ENCODE measurements at regions not wholly inside any gene's neighbourhood (a gene's known extent, or its start where the extent isn't known, plus 50 kb on each side); places are given as distances from the start of the nearest gene placed in this dataset.
"Not testable (repeated sequence)": the region's sequence is repeated elsewhere in the genome, so short reads cannot be mapped to it uniquely, and the experiment has no call there.

DNA sequence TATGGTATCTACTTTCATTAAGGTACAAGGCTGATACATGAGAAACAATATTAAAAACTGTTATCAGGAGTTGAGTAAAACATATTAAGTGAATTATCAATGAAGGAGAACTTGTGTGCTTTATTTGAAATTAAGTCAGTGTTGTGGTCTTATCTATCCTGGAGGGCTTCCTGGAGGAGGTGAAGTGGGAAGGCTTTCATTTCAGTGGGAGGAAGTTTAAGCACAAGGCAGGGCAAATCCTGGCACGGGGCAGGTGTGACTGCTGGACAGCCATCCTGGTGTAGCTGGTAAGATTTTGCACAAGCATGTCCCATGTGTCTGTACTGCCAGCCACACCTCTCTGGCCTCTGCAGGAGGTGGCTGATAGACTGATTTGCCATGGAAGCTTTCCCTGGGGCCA lies 159.7 kb upstream of the SKOR2 start:
- DNase-seq (ENCODE audit: low read depth), result no peak

DNA sequence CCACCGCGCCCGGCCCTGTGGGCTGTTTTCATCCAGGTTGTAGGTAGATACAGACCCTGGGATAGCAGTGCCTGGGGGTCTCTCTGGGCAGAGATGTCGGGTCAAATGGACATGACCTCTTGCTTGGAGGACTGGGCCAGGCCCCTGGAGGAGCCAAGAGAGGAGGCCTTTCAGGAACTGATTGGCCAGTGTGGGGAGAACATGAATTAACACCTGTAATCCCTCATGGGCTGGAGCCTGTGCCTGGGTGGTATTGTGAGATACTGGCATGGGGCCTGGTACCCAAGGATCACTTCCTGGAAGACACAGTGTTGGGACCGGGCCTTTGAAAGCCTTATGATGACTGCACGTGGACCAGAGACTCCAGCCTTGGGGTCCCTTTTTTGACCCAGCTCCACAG lies 158.7 kb upstream of the SKOR2 start:
- no peak for DNase-seq (ENCODE audit: low read depth)

DNA sequence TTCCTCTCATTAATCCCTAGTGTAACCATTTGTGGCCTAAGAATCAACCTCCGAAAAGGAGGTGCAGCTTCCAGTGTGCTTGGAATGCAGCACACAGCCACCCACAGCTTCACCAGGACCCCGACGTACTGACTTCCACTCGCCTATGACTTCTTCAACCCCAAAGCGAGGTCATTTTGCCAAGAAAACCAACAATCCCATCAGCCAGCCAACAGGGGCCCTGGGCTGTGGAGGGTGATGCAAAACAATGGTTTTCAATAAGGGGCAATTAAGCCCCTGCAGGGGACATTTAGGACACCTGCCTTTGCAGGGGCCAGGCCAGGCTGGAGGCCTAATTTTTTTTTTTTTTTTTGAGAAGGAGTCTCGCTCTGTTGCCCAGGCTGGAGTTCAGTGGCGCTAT lies 158.1 kb upstream of the SKOR2 start:
- DNase-seq (ENCODE audit: low read depth), result no peak

DNA sequence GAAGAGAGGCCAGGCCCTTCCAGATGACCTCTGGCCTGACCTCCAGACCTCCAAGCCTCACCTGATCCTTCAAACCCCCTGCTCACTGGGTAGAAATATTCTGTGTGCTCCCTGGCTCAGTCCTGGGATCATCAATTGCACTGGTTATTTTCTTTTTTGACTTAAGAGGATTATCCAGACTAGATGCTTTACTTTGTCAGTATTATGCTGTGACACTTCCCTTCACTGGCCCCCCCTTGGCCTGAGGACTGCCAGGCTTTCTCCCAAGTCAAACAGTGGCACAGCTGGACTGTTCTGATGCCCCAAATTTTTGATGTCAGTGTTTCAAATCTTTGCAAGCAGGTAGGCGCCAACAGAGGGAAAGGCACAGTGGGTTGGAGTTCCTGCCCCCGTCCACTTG lies 156.3 kb upstream of the SKOR2 start:
- DNase-seq (ENCODE audit: low read depth), result no peak

DNA sequence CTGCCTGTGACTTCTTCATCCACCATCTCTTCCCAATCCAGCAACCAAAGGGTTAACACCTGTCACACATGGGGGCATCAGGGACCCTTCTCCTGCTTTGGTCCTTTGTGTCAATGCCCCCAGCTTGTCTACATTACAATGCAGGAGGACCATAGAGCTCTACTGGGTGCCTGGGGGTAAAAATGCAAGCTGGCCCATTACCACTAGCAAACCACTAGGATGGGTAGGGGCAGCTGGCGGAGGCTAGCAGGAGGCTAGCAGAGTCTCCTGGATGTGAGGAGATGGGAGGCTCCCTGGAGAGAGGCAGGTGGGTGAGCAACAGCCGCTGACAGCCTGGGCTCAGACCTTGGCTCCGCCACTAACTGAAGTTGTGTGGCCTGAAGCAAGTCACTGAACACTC lies 153.4 kb upstream of the SKOR2 start:
- no peak for DNase-seq (ENCODE audit: low read depth)

DNA sequence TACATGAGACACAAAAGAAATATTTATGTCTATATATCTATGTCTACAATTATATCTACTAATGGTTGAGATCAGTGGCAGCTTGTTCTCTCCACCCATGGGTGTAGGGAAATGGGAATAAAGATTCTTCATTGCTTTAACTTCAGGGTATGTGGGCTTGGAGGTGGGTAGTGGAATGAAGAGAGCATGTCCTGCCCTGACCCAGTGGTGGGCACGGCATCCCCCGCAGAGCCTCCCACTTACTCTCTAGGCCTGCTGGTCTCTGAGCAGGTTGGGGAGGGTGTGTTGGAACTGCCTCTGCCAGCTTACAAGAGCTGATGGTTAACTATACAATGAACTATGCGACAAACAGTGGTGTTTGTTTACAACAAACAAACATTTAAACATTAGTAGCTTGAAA lies 152.5 kb upstream of the SKOR2 start:
- DNase-seq (ENCODE audit: low read depth), result no peak

DNA sequence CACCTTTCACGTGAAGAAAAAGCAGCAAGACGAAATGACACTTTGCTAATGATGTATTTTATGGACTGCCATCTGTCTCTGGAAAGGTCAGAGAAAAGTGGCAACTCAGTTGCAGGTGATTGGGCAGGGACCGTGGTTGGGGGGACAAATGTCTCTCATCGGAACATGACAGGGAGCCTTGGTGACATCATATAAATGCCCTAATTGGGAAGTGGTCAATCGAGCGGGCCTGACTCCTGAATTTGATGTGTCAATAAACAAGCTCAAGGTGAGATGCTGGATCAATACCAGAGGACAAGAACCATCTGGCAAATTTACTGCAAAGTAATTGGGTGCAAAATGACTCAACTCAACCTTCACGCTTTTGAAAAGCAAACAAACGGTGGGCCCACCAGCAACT lies 151.9 kb upstream of the SKOR2 start:
- no peak for DNase-seq (ENCODE audit: low read depth)

DNA sequence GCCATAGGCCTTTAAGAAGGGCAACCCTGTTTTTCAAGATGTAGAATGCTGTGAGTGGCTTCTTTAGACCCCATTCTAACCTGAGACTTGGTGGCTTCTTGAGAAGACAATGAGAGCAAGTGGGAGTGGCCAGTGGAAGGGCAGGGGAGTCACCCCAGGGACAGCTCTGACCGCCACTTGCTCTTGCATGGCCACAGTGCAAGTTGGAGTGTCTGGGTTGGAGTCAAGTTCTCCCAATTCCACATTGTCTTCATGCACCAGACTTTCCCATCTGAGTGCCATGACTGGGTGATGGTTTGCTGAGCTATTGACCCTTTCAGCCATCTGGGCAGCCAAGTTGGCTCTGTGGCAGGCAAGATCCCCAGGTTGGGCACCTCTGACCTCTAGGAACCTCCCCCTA lies 148.0 kb upstream of the SKOR2 start:
- DNase-seq (ENCODE audit: low read depth), result no peak

DNA sequence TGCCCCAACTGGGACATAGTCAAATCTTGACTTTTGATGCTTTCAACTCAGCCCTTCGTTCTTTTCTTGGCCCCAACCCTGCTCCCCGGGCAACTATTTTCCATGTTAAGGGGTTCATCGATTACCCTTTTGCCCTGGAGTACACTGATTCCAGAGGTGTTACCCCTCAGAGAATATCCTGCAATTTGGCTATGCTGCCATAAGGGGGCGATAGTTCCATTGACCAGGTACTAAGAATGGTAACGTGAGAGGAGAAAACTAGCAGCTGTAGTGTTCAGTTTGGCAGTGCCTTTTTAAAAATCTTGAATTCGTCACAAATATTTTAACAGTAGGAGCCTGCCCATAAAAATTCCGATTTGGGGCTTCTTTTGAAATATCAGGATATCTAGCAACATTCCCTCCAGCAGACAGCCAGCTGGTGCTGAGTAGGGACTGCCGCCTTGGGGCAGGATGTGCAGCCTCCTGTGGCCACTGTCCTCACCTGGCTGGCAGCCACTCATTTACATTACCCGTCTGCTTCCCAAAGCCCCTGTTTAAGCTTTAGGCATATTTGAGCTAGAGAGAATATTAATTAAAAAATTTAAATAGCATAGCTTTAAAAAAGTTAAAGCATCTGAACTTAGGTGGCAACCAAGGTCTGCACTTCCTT lies 146.3 kb upstream of the SKOR2 start:
- DNase-seq (ENCODE audit: low read depth), result no peak

DNA sequence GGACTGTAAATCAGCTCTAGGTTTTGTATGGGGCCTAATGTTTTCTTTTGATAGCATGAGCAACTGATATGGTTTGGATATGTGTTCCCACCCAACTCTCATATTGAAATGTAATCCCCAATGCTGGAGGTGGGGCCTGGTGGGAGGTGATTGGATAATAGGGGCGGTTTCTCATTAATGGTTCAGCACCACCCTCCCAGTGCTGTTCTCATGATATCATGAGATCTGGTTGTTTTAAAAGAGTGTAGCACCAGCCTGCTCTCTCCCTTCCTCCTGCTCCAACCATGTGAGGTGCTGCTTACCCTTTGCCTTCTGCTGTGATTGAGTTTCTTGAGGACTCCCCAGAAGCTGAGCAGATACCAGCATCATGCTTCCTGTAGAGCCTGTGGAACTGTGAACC lies 140.2 kb upstream of the SKOR2 start:
- no peak for DNase-seq (ENCODE audit: low read depth)

DNA sequence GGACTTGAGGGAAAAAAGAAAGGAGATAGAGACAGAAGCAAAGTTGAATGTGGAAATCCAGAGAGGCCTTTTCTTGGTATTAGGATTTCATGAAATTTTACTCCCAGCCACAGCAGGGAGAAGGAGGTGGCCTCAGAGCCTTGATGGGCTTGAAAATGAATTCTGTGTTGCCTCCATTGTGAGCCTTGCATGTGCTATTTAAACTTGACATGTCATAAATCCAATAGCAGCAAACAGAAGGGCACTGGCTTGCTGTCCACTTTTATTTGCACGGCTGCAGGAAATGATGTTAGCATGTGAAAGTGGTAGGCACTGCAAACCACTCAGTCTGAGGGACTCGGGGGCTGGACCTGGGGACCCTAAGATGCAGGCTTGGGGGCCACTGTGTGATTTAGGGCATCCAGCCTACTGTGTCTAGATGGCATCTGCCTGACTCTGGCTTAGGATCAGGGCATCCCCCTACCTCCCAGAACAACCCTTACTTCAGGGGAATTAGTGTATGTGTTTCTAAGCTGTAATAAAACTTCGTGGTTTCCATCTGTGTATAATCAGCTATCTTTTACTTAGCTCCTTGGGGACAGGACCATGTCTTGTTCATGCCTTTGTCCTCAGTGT lies 139.1 kb upstream of the SKOR2 start:
- no peak for DNase-seq (ENCODE audit: low read depth)

DNA sequence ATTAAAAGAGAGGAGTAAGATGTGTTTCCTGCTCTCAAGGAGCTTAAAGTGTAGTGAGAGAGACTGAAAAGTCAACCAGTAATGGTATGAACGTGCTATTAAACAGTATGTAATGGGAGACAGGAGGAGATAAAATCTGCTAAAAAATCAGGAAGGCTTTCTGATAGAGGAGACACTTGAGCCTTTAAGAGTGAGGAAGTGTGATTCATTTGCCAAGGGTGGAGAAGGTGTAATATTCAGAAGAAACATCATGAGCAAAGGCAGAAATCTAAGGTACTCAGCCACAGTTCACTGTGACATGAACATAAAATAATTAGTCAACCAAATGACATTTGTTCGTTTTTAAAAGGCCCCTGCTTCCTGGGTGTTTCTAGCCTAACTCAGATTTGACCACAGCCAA lies 137.8 kb upstream of the SKOR2 start:
- DNase-seq (ENCODE audit: low read depth), result no peak

DNA sequence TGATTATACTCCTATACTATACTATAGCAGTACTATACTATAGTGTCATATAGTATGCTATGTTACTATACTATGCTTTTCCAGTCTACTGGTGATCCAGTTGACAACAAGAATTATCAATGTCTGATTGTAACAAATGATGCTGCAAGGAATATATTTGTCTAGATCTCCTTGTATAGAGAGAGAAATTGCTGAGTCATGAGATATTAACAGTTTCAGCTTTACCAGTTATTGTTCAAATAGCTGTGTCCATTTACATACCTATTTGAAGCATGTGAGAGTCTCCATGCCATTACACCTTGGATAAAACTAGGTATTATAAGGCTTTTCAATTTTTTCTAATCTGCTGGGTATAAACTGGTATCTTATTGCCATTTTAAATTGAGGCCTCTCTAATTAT lies 136.4 kb upstream of the SKOR2 start:
- DNase-seq (ENCODE audit: low read depth), result no peak

DNA sequence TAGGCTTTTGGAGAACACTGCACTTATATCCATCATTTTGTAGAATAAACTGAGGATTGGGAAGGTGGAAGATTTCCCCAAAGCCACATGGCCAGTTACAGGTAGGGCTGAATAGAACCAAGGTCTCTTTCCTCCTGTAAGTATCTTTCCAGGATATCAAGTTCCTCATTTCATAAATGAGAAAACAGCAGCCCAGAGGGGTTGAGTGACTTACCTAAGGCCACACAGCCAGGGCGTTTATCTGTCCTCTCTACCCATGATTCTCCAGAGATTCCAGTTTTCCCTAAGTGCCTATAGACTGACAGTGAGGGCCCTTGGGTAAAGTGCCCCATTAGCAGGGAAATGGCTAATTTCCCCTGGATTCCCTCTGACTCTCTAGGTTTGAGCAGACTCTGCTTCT lies 132.3 kb upstream of the SKOR2 start:
- DNase-seq (ENCODE audit: low read depth), result no peak

DNA sequence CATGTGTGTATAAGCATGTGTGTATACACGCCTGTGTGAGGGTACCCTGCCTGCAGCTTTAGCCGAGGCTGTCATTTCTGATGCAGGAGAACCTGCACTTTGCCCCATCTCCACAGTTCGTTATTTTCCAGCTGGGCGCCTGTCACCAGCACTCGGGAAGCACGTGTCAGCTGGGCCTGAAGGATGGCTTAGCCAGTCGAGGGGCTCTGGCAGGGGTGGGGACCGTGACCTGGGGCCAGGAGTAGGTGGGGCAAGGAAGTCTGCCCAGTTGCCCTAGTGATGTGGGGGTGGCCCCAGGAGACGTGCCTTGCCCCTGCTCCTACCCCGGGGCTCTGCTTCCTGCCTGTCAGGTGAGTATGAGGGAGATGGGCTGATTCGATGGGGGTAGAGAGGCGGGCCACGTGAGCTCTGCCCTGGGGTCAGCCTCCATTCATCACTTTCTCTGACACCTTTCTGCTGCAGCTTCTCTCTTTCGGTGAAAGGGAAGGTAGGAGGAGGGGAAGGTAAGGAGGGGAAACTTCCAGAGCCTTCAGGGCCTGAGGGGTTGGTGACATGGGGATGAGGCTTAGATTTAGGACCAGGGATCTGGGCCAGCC lies 130.6 kb upstream of the SKOR2 start:
- no peak for DNase-seq (ENCODE audit: low read depth)

DNA sequence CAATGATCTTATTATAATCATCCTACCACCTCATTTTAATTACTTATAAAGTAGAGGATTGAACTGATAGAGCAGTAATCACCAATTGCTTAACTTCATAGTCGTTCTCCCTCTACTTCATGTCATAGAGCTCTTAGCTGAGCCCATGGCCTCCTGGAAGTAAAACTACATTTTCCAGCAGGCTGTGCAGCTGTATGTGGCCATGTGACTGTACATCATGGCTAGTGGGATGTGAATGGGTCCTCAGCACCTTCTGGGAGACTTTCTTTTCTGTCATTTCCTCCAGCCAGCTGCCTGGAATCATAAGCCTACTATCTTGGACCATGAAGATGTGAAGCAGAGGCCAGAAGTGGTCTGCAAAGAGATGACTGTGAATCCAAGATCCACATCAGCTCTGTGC lies 128.7 kb upstream of the SKOR2 start:
- DNase-seq (ENCODE audit: low read depth), result no peak

DNA sequence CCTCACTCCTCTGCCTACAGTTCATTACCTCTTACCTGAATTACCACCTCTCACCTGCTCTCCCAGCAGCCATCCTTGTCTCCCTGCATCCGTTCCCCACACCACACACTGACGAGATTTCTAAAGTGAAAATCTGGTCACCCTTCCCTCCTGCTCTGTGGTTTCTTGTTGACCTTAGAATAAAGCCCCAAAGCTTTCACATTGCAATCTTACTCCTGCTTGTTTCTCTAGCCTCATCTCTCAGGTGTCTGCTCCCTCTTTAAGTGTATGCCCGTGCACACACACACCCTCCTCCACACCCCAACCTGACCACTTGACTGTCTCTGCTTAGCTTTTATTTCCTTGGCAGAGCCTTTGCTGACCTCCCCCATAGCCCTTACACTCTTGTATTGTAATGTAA lies 122.0 kb upstream of the SKOR2 start:
- no peak for DNase-seq (ENCODE audit: low read depth)

DNA sequence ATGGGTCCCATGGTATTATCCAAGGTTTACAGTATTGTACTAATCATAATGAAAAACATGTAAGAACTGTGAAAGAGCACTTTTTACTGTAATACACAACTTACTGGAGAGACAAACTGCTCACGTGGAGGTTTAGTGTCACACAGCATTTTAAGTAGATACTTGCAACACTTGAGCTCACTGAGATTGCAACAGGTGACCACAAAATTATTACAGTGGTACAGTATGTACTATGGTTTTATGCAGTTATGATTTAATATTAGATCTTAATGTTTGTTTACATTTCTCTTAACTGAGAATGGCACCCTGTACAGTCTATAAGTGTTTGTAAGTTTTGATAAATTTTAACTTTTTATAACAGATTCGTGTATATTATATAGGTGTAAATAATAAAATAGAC lies 118.6 kb upstream of the SKOR2 start:
- DNase-seq (ENCODE audit: low read depth), result no peak

DNA sequence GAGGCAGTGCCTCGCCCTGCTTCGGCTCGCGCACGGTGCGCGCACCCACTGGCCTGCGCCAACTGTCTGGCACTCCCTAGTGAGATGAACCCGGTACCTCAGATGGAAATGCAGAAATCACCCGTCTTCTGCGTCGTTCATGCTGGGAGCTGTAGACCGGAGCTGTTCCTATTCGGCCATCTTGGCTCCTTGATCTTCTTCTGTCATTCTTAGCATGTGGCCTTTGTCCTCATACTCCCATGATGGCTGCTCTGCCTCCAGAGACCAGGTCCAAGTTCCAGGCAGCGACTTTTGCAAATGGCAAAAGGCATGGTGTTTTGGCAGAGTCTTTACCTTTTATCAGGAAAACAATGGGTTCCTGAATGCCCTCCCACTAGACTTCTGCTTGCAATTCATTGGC lies 102.6 kb upstream of the SKOR2 start:
- DNase-seq (ENCODE audit: low read depth), result not testable (repeated sequence)

DNA sequence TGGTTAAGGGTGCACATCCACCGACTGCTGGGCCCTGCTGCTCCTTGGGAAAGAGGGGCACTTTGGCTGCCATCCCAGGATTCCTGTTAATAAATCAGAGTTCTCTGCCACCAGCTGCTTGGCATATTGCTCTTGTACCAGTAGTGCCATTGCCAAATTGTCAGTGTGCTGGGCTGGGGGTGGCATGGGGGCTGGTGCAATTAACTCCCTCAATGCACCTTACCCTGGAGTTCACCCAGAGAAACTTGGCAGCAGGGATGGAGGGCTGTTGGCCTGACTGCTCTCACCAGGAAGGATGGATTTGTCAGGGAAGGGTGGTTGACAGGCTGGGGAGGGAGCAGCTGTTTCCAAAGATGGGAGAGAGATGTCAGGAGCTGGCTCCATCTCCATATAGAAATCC lies 94.6 kb upstream of the SKOR2 start:
- DNase-seq (ENCODE audit: low read depth), result no peak

DNA sequence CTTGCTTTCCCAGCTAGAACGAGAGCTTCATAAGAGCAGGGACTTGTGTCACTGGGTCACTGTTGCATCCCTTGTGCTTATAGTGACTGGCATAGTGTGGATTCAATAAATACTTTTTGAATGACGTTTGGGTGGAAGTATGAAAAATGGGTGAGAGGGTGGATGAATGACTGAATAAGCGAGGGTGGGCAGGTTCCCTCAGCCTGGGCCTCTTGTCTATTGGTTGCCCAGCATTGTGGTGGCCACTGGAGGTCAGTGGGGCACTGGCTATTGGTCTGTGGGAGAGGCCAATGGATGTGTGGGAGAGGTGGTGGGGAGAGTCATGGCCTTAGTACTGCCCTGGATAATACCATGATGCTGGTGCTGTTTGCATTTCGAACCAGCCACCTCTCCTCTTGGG lies 93.8 kb upstream of the SKOR2 start:
- DNase-seq (ENCODE audit: low read depth), result no peak

DNA sequence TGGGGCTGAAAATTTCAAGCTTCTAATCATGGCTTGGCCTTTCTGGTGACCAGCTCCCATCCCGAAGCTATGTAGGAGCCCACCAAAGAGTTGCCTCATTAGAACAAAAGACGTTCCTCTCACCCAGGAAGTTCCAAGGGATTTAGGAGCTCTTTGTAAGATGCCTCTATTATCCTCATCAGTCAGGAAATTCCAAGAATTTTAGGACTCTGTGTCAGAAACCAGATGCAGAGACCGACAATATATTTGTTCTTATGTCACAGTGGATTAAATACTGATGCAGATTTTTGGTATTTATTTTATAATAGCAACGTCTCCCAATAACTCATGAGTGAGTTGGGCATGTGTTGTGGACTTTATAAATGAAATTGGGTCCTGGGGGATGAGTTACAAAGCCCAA lies 91.8 kb upstream of the SKOR2 start:
- no peak for DNase-seq (ENCODE audit: low read depth)

DNA sequence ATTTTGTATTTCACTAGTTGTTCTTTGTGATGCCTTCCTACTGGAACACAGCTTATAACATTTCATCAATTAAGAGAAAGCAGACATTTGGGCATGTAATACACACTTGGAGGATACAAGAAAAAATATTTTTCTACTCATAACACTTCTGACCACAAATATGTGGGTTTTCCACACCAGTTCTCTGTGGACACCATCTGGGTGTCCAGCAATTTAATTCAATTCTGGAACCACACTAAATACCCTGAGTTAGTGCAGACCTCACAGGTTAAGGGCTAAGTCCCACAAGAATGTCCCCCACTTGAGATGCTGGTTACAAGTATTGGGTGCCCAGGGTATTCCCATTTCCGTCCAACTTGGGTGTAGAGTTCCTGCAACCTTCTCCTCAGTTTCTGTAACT lies 91.1 kb upstream of the SKOR2 start:
- DNase-seq (ENCODE audit: low read depth), result no peak

DNA sequence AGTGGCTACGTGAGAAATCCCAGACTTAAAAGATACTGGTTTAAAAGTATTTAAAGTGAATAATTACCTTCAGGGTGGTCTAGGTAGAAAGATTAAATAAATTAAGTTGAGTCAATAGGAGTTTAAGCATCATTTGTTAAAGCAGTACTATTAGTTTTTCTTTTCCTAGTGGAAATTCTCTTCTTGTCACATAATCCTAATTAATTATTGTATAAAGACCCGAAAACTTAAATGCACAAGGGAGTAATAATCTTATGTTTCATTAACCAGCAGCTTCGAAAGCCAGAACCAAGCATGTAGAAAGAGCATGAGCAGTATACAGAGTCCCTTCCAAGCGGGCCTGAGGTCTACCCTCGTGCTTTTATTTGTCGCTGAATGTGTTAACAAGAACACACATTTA lies 90.2 kb upstream of the SKOR2 start:
- no peak for DNase-seq (ENCODE audit: low read depth)
